OCI-LY3 (cell line): ENCODE measurements at regions not wholly inside any gene's neighbourhood (a gene's known extent, or its start where the extent isn't known, plus 50 kb on each side); places are given as distances from the start of the nearest gene placed in this dataset.

ENCODE experiments used
- EZH2phosphoT487 ChIP-seq: fragments of 200-600 bp; shearing (Covaris generic); IDR thresholded peaks from 2 replicates; pipeline ENCODE4 v1.6.1; 2018; ENCODE audit warnings: antibody characterized with exemption, mixed run types, low read depth
- TF ChIP-seq, protein P1 (sequence below): fragments of 200-600, 300-600 bp; sonication (generic); IDR thresholded peaks from 2 replicates; pipeline ENCODE4 v1.5.1; 2014; ENCODE audit warnings: antibody characterized with exemption, low read length, low read depth

DNA sequence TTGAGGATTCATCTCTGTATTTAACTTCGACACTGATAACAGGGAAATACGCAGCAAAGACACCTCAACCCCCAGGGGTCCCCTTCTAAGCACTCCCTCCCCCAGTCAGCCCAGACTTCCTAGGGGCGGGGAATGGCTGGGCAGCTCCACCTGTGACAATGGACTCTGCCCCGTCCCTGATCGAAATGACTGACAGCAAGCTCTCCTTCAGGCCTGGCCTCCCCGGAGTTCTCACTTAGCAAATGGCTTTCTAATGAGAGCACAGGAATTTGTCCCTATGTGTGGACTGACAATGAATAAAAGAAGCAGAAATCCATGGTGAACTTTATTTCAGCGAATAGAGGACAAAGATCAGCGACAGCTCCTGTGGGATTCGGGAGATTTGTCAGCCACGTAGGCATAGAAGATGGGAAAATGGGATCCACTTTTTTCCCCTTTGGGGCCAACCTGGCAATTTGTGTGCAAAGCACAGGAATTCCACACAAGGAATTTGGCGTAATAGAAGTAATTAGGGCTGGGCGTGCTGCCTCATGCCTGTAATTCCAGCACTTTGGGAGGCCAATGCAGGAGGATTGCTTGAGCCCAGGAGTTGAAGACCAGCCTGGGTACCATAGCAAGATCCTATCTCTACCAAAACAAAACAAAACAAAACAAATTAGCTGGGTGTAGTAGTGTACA, 63.8 kb downstream of the TNFAIP2 start:
- TF ChIP-seq, protein P1, sequence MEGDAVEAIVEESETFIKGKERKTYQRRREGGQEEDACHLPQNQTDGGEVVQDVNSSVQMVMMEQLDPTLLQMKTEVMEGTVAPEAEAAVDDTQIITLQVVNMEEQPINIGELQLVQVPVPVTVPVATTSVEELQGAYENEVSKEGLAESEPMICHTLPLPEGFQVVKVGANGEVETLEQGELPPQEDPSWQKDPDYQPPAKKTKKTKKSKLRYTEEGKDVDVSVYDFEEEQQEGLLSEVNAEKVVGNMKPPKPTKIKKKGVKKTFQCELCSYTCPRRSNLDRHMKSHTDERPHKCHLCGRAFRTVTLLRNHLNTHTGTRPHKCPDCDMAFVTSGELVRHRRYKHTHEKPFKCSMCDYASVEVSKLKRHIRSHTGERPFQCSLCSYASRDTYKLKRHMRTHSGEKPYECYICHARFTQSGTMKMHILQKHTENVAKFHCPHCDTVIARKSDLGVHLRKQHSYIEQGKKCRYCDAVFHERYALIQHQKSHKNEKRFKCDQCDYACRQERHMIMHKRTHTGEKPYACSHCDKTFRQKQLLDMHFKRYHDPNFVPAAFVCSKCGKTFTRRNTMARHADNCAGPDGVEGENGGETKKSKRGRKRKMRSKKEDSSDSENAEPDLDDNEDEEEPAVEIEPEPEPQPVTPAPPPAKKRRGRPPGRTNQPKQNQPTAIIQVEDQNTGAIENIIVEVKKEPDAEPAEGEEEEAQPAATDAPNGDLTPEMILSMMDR, result no peak
- TF ChIP-seq EZH2phosphoT487, result no peak
